OCI-LY1 (cell line): ENCODE measurements at regions not wholly inside any gene's neighbourhood (a gene's known extent, or its start where the extent isn't known, plus 50 kb on each side); places are given as distances from the start of the nearest gene placed in this dataset.

Source experiments
- EZH2 ChIP-seq: fragments of 200-600 bp; sonication (generic), shearing (Covaris generic); IDR thresholded peaks from 2 replicates; pipeline ENCODE4 v1.8.0; 2017; ENCODE audit warnings: borderline replicate concordance, mixed run types, mild to moderate bottlenecking, antibody characterized with exemption, low read length, moderate library complexity, mixed read lengths
- TF ChIP-seq, protein P1 (sequence below): fragments of 200-600 bp; sonication (generic), shearing (Covaris generic); IDR thresholded peaks from 2 replicates; pipeline ENCODE4 v1.5.1; 2017; ENCODE audit warnings: mild to moderate bottlenecking, antibody characterized with exemption, low read length, moderate library complexity, mixed read lengths

DNA sequence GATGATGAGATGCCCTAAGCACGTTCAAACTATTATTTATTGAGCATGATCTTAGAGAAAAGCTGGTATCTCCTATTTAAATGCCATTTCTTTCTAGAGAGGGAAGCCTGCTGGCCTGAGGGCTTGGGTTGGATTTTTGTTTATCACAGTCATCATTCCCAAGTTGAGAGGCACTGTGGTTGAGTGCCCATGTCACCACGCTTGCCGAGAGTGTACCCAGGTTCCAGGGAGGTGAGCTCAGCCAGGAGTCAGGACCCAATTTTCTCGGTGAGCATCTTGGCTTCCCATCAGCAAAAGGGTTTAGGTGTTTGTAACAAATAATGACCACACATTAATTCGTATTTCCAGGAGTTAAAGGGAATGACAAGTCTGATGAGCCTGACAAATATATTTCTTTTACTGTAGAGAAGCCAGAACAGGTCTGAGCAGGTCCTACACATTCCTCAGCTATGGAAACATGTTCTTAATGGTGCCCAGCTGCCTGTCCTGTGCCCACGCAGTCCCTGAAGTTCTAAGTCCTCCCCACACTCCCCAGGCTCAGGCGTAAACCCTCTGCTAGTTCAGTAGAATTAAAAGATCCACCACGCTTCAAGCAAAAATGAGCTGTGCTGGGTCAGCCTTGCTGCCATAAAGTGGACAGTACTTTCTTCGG lies 258.9 kb upstream of the IRX2 start:
- TF ChIP-seq, protein P1, sequence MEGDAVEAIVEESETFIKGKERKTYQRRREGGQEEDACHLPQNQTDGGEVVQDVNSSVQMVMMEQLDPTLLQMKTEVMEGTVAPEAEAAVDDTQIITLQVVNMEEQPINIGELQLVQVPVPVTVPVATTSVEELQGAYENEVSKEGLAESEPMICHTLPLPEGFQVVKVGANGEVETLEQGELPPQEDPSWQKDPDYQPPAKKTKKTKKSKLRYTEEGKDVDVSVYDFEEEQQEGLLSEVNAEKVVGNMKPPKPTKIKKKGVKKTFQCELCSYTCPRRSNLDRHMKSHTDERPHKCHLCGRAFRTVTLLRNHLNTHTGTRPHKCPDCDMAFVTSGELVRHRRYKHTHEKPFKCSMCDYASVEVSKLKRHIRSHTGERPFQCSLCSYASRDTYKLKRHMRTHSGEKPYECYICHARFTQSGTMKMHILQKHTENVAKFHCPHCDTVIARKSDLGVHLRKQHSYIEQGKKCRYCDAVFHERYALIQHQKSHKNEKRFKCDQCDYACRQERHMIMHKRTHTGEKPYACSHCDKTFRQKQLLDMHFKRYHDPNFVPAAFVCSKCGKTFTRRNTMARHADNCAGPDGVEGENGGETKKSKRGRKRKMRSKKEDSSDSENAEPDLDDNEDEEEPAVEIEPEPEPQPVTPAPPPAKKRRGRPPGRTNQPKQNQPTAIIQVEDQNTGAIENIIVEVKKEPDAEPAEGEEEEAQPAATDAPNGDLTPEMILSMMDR = no peak
- TF ChIP-seq EZH2 = no peak
